HG03097 (cell line): ENCODE measurements at regions not wholly inside any gene's neighbourhood (a gene's known extent, or its start where the extent isn't known, plus 50 kb on each side); places are given as distances from the start of the nearest gene placed in this dataset.

Source experiments
- ATAC-seq: cut with Tn5 transposase; IDR thresholded peaks from one replicate; pipeline ENCODE4 v1.9.1; 2021; ENCODE audit not compliant: unreplicated experiment, low FRiP score

GRCh38 chr10:70939441-70940003, 51.2 kb upstream of the PCBD1 start:
- no peak for ATAC-seq

GRCh38 chr10:70940834-70941568, 52.6 kb upstream of the PCBD1 start:
- ATAC-seq, result no peak

GRCh38 chr10:70942125-70942524, 53.8 kb upstream of the PCBD1 start:
- no peak for ATAC-seq

GRCh38 chr10:70942725-70943124, 54.4 kb upstream of the PCBD1 start:
- no peak for ATAC-seq

- ATAC-seq, result no peak
Measured at GRCh38 chr10:70943249-70943648, 54.9 kb upstream of the PCBD1 start.

GRCh38 chr10:70943841-70944466, 55.6 kb upstream of the PCBD1 start:
- no peak for ATAC-seq

GRCh38 chr10:70950037-70950436, 61.7 kb upstream of the PCBD1 start:
- no peak for ATAC-seq

- ATAC-seq, result no peak
Measured at GRCh38 chr10:70950801-70951200, 62.4 kb upstream of the PCBD1 start.

- ATAC-seq, result no peak
Measured at GRCh38 chr10:70952401-70952800, 64.0 kb upstream of the PCBD1 start.

GRCh38 chr10:70952921-70953320, 64.6 kb upstream of the PCBD1 start:
- no peak for ATAC-seq

- ATAC-seq, result no peak
Measured at GRCh38 chr10:70954381-70955176, 66.2 kb upstream of the PCBD1 start.

GRCh38 chr10:70956029-70956759, 67.8 kb upstream of the PCBD1 start:
- ATAC-seq, result no peak

- ATAC-seq, result no peak
Measured at GRCh38 chr10:70958396-70958795, 70.0 kb upstream of the PCBD1 start.

GRCh38 chr10:70960316-70960715, 72.0 kb upstream of the PCBD1 start:
- no peak for ATAC-seq

GRCh38 chr10:70960783-70961570, 72.6 kb upstream of the PCBD1 start:
- no peak for ATAC-seq

GRCh38 chr10:70962686-70963085, 74.3 kb upstream of the PCBD1 start:
- ATAC-seq, result no peak

GRCh38 chr10:70963271-70963670, 74.9 kb upstream of the PCBD1 start:
- no peak for ATAC-seq

- no peak for ATAC-seq
Measured at GRCh38 chr10:70964245-70964644, 75.9 kb upstream of the PCBD1 start.

GRCh38 chr10:70964881-70965280, 76.5 kb upstream of the PCBD1 start:
- no peak for ATAC-seq

- ATAC-seq, result no peak
Measured at GRCh38 chr10:70965566-70965965, 77.2 kb upstream of the PCBD1 start.
